ENCODE measurements at regions not wholly inside any gene's neighbourhood (a gene's known extent, or its start where the extent isn't known, plus 50 kb on each side); places are given as distances from the start of the nearest gene placed in this dataset.

DNA sequence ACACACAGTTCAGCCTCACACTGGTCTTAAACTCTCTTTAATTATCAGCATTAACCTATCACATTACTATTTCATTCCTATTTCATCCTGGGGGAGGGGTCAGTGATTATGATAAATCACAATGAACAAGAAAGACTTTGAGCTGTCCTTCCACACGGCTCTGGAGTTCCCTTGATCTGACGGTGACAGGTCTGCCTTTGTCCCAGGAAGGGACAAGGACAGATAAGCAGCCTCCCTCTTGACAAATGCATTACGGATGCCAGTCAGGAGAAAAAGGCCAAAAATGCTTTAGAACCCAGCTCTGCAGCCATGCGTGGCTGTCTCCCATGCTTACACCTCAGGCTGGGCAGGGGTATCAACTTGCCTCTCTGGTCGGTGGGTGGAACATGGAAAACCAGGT, 281.7 kb downstream of the BCL11A start:
- no peaks in the 10 kb centered on the region for H3K36me3 Mint-ChIP-seq (ENCODE audit: insufficient read depth, unreplicated experiment)
- intact Hi-C loops (cut with micrococcal nuclease; ENCODE audit: unreplicated experiment) = no loop called here
- TF ChIP-seq, protein P1, sequence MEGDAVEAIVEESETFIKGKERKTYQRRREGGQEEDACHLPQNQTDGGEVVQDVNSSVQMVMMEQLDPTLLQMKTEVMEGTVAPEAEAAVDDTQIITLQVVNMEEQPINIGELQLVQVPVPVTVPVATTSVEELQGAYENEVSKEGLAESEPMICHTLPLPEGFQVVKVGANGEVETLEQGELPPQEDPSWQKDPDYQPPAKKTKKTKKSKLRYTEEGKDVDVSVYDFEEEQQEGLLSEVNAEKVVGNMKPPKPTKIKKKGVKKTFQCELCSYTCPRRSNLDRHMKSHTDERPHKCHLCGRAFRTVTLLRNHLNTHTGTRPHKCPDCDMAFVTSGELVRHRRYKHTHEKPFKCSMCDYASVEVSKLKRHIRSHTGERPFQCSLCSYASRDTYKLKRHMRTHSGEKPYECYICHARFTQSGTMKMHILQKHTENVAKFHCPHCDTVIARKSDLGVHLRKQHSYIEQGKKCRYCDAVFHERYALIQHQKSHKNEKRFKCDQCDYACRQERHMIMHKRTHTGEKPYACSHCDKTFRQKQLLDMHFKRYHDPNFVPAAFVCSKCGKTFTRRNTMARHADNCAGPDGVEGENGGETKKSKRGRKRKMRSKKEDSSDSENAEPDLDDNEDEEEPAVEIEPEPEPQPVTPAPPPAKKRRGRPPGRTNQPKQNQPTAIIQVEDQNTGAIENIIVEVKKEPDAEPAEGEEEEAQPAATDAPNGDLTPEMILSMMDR (IDR thresholded peaks at IDR 0.05; ENCODE audit: unreplicated experiment) = no peak
- no TSS peak for BruUV-seq (replicated peaks)
- no peak overlapping the region for H3K27ac Mint-ChIP-seq (ENCODE audit: unreplicated experiment)
- CTCF ChIA-PET = no interaction called here
- no peak for DNase-seq
- no peak overlapping the region for H3K4me3 Mint-ChIP-seq (ENCODE audit: low read depth, unreplicated experiment)
- no peaks in the 10 kb centered on the region for H3K9me3 Mint-ChIP-seq (ENCODE audit: low read depth, unreplicated experiment)
- no peaks in the 10 kb centered on the region for H3K4me1 Mint-ChIP-seq (ENCODE audit: low read depth, unreplicated experiment)
- H3K27me3 Mint-ChIP-seq (ENCODE audit: unreplicated experiment) = no peaks in the 10 kb centered on the region

DNA sequence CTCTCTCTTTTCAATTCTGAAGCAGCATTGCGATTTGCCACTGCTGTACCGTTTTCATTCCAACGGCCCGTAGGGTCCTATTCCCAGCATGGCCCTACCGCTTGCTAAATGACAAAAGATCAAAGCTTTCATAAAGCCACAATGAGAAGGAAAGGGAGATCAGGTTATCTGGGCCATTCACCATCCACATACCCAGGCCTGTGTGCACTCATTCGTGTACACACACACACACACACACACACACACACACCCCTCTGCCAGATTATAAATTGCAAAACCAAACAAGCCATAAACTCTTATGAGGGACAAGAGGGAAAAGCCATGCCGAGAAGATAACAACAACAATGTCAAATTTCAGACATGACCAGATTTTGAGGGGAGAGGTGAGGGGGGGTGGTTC, 282.3 kb downstream of the BCL11A start:
- intact Hi-C loops (cut with micrococcal nuclease; ENCODE audit: unreplicated experiment) = no loop called here

GRCh38 chr2:60268661-60269060, 284.8 kb downstream of the BCL11A start:
- no peaks in the 10 kb centered on the region for H3K36me3 Mint-ChIP-seq (ENCODE audit: insufficient read depth, unreplicated experiment)
- no peak overlapping the region for H3K27ac Mint-ChIP-seq (ENCODE audit: unreplicated experiment)
- intact Hi-C loops (cut with micrococcal nuclease; ENCODE audit: unreplicated experiment) = no loop called here

More for the DNA sequence above, 282.3 kb downstream of the BCL11A start:
- TF ChIP-seq, protein P1 (IDR thresholded peaks at IDR 0.05; ENCODE audit: unreplicated experiment) = no peak
- Mint-ChIP-seq H3K9me3 (ENCODE audit: low read depth, unreplicated experiment) (peaks cover 3% of the 10 kb centered on the region), H3K4me1 (ENCODE audit: low read depth, unreplicated experiment) (no peaks in the 10 kb centered on the region), H3K27me3 (ENCODE audit: unreplicated experiment) (no peaks in the 10 kb centered on the region), H3K4me3 (ENCODE audit: low read depth, unreplicated experiment) (no peak overlapping the region), H3K27ac (ENCODE audit: unreplicated experiment) (no peak overlapping the region), H3K36me3 (ENCODE audit: insufficient read depth, unreplicated experiment) (no peaks in the 10 kb centered on the region)
- CTCF ChIA-PET = no interaction called here
- no peak for DNase-seq
- BruUV-seq (replicated peaks) = no TSS peak

DNA sequence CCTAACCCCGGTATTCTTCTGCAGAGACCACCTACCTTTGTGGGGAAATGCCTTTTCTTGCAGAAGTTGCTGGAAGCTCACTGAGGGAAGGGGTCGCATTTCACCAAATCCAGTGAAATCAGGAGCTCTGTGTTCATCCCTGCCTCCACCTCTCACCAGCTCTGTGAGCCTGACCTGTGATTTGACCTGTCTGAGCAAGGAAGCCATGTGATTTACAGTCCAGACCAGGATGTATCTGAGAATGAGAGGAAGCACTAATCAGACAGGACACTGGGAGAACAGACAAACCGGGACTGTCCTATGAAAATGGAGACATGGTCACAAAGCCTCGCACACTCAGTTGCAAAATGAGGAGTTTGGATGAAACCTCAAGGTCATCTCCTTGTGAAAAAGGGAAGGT, 285.4 kb downstream of the BCL11A start:
- no peak overlapping the region for H3K27ac Mint-ChIP-seq (ENCODE audit: unreplicated experiment)
- H3K36me3 Mint-ChIP-seq (ENCODE audit: insufficient read depth, unreplicated experiment) = no peaks in the 10 kb centered on the region
- no TSS peak for BruUV-seq (replicated peaks)
- no peaks in the 10 kb centered on the region for H3K4me1 Mint-ChIP-seq (ENCODE audit: low read depth, unreplicated experiment)
- H3K4me3 Mint-ChIP-seq (ENCODE audit: low read depth, unreplicated experiment) = no peak overlapping the region
- TF ChIP-seq, protein P1 (IDR thresholded peaks at IDR 0.05; ENCODE audit: unreplicated experiment) = no peak
- H3K9me3 Mint-ChIP-seq (ENCODE audit: low read depth, unreplicated experiment) = peaks cover 13% of the 10 kb centered on the region
- intact Hi-C loops (cut with micrococcal nuclease; ENCODE audit: unreplicated experiment) = no loop called here
- H3K27me3 Mint-ChIP-seq (ENCODE audit: unreplicated experiment) = no peaks in the 10 kb centered on the region
- CTCF ChIA-PET = no interaction called here
- DNase-seq = no peak

More at GRCh38 chr2:60268661-60269060, 284.8 kb downstream of the BCL11A start:
- no peaks in the 10 kb centered on the region for H3K4me1 Mint-ChIP-seq (ENCODE audit: low read depth, unreplicated experiment)
- no TSS peak for BruUV-seq (replicated peaks)
- CTCF ChIA-PET = no interaction called here
- TF ChIP-seq, protein P1 (IDR thresholded peaks at IDR 0.05; ENCODE audit: unreplicated experiment) = no peak
- no peaks in the 10 kb centered on the region for H3K27me3 Mint-ChIP-seq (ENCODE audit: unreplicated experiment)
- no peak for DNase-seq
- H3K9me3 Mint-ChIP-seq (ENCODE audit: low read depth, unreplicated experiment) = peaks cover 13% of the 10 kb centered on the region
- H3K4me3 Mint-ChIP-seq (ENCODE audit: low read depth, unreplicated experiment) = no peak overlapping the region

All from Calu3 (cell line).